HG03039 (cell line): ENCODE measurements at regions not wholly inside any gene's neighbourhood (a gene's known extent, or its start where the extent isn't known, plus 50 kb on each side); places are given as distances from the start of the nearest gene placed in this dataset.

Source experiments
- ATAC-seq: cut with Tn5 transposase; IDR thresholded peaks from one replicate; pipeline ENCODE4 v1.9.1; 2021; ENCODE audit warnings: mild to moderate bottlenecking, moderate library complexity; ENCODE audit not compliant: unreplicated experiment

- ATAC-seq = no peak
These were observed 73.1 kb downstream of the IRF8 start for GRCh38 chr16:85971902-85972638.

- no peak for ATAC-seq
These were observed 75.7 kb downstream of the IRF8 start for GRCh38 chr16:85974428-85975375.

DNA sequence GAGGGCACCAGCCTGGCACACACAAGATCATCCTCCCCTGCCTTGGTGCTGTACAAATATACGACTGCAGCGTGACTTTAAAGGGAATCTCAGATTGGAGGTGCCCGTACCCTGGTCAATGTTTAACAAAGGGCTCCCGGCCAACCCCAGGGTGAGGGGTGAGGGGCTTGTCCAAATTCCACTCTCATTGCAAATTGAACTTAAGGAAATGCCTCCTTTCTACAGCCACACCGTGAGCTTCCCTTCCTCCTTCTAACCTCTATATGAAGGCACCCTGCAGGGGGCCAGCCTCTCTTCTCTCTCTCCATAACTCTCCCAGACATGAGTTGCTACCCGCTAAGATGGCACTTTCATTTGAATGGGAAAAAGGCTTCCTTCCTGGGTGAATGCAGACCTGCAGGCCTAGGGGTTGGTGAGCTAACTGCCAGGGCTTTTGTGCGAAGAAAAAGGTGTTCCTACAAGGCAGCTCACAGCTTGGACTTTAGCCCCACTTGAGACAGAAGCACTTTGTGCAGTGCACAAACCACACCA, 76.6 kb downstream of the IRF8 start:
- no peak for ATAC-seq

GRCh38 chr16:85978291-85978775, 79.4 kb downstream of the IRF8 start:
- ATAC-seq = no peak

DNA sequence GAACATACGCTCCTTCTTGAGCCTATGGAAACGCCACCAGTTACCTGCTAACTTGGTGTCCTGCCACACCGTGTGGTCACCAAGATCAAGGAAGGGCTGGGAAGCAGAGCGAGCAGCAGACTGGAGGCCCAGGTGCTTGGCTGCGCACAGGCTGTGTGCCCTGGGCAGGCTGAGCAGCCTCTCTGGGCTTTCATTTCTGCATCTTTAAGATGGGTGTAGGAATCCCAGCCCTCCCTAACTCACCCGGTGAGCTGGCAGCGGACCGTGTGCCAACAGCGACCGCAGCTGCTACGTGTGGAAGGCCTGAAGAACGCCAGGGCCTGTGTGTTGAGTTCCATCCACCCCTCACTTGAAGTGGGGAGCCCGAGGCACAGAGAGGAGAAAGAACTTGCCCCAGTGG, 80.0 kb downstream of the IRF8 start:
- ATAC-seq = no peak

GRCh38 chr16:85979605-85980004, 80.6 kb downstream of the IRF8 start:
- no peak for ATAC-seq

DNA sequence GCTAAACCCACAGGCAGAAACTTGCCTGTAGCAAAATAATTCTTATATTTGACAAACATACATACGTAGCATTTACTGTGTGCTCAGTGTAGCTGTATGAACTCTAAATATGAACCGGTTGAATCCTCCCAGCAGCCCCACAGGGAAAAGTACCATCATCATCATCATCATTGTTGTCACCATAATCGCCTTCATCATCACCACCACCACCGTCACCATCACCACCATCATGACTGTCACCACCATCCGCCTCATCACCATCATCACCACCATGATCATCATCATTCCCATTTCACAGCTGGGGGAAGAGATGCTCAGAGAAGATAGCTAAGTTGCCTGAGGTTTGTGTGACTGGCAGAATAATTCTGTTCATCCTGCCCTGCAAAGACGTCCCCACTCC, 81.7 kb downstream of the IRF8 start:
- ATAC-seq = no peak

DNA sequence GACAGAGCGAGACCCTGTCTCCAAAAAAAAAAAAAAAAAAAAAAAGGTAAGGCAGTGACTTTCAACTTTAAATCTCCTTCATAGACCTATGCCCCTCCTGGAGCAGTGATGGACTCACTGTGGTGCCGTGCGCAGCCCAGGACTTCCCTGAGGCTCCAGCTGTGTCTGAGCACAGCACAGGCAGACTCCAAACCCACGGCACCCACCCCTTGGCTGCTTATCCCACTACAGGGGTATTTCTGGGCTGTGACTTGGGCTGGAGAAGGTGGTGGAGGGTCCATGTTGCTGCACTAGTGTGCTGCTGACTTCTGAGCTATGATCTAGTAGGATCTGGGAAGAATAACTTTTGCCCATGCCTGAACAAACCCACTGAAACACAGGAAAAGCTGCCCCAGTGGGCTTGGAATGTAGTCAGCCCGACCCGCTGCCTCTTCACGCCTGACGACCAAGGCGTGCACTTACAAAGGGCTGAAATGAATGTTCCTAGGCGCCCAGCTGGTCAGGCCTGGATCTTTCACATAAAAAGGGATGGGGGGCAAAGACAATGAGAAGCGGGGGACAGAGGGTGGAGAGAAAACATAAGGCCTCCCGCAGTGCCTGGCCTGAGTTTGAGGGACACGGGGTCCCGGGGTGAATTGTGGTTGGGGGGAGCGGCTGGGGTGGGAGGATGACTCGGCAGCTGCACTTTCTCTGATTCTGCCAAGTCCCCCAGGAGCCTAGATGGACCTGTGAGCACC, 83.0 kb downstream of the IRF8 start:
- ATAC-seq = no peak

DNA sequence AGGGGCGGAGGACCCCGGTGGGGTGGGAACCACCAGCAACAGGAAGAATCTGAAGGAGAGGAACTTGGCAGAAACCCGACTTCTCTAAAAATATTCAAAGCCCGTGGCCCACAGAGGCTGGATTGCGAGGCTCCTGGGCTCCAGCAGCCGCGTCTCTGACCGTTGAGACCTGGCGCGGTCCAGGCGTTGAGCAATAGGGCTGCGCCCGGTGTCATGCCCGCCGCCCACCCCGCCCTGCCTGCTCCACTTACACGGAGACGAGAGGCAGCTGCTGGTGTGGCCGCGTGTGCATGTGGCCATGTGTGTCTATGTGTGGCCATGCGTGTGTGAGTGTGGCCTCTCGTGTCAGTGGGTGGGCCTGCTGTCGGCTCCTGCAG, 83.6 kb downstream of the IRF8 start:
- ATAC-seq = no peak

- ATAC-seq = no peak
These were observed 84.1 kb downstream of the IRF8 start for GRCh38 chr16:85983064-85983463.

DNA sequence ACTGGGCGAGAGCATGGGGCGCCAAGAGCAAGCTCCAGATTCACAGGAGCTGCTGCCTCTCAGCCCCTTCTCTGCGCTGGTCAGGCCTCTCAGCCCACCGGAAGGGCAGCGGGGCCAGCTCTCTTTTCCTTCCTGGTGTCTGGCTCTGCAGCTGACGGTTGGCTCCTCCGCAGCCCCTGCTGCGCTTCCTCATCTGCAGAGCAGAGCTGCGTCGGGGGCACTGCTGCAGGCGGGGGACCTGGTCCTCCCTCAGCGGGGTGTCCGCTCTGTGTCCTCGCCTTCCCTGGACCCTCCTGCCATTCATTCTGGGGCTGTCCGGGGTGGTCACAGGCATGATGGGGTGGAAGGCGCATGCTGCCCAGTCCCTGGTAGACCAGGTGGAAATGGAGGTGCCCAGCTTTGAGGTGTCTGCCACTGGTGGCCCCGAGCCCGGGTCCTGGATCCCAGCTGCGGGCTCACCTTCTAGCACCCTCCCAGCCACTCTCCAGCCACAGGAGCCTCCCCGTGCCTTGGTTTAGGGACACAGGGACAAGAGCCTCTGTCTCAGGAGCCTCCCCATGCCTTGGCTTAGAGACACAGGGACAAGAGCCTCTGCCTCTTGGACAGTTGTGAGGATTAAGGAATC, 84.8 kb downstream of the IRF8 start:
- no peak for ATAC-seq

DNA sequence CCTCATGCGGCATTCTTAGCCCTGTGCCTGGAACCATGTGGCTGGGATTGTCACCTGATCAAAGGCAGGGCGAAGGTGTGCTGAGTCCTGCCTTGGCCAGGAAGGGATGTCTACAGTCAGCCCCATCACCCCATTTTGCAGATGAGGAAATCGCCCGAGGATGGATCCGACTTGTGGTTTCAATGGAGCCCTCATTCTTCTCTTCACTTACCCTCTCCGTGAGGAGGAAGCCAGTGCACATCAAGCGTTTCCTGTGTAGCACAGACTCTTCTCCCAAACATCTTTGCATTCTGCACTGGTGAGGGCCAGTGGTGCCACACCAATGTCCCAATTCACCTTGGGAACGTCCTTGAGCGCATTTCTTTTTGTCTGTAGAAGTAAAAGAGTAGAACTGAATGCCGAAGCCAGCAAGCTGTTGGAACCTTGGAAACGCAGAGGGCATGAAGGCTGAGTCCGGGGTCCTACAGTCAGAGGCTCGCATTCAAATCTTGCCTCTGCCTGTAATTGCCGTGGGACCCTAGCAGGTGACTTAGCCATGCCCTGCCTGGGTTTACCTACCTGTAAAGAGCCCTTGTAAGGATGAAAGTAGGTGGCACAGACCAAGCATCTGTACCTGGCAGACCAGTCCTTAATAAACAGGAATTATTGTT, 85.4 kb downstream of the IRF8 start:
- no peak for ATAC-seq

DNA sequence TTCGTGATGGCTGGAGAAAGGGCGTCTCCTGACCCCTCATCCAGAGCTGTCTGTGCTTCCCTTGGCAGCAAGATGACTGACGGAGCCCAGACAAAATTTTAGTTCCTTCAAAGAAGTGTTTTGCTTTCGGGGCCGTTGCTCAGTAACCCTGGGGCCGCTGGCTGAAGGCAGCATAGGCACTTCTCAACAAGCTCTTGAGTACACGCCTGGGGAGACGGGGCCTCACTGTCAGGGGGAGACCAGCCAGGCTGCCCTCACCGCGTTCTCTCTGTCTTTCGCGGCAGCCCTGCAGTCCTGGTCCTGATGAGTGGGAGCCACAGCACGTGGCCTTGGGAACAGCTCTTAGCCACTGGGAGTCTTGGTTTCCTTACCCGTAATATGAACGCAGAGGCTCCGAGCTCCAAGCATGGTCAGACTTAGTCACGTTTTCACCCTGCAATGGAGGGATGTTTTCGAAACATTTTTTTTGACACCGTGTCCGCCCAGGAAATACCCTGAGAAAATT, 86.0 kb downstream of the IRF8 start:
- no peak for ATAC-seq

GRCh38 chr16:85986931-85987749, 88.2 kb downstream of the IRF8 start:
- no peak for ATAC-seq

GRCh38 chr16:85987750-85988078, 88.8 kb downstream of the IRF8 start:
- no peak for ATAC-seq

GRCh38 chr16:85988306-85988705, 89.3 kb downstream of the IRF8 start:
- ATAC-seq = no peak

DNA sequence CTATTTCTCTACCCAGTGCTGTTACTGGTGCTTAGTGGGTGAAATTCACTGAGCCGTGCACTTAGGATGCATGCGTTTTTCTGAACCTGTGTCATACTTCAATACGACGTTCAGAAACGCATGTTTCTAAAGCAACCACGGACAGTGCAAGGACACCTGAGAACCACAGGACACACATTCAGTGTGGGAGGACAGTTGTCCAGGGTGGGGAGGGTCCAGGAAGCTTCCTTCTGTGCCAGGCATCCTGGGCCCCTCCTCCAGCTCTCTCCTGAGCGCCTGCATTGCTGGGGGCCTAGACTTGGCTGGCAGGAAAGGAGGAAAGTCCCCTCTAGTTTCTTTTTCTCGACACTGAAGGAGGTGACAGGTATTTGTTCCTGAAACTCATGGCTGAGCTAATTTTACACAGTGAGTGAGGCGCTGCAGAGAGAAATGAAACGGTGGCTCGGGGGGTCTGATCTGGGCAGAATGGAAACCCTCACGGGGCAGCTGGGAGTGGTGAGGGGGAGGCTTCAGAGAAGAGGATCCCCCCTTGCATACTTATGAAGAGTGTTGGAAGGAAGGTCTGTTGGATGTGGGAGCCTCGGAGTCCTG, 89.9 kb downstream of the IRF8 start:
- peak; percentile 32 for ATAC-seq

DNA sequence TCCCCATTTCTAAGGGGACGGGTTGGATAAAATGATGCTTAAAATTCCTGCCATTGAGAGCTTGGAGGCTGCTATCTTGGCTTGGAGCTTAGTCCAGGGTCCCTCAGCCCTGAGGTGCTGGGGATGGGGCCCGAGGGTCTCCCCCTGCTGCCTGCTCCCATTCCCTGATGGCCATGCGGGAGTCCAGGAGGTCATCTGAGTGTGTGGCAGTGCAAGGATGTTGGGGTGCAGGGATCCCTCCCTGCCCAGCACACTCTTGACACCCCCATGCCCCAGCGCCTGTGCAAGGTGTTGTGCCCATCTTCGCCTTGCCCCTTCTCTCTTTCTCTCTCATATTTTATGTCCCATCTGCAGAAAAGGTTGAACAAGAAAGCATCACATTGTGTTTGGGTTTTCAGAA, 90.4 kb downstream of the IRF8 start:
- ATAC-seq = no peak
